ENCODE measurements at regions not wholly inside any gene's neighbourhood (a gene's known extent, or its start where the extent isn't known, plus 50 kb on each side); places are given as distances from the start of the nearest gene placed in this dataset.

GRCh38 chr3:66778777-66779176, 219.3 kb upstream of the KBTBD8 start:
- DNase-seq, result no peak
- peaks cover 4% of the 10 kb centered on the region for H3K4me1 Mint-ChIP-seq
- no peak overlapping the region for H3K4me3 Mint-ChIP-seq
- no peak overlapping the region for H3K27ac Mint-ChIP-seq
- ChIA-PET CTCF (no interaction called here), POLR2A (no interaction called here)
- no peaks in the 10 kb centered on the region for H3K36me3 Mint-ChIP-seq (ENCODE audit: low read depth)
- H3K27me3 Mint-ChIP-seq, result no peaks in the 10 kb centered on the region
- H3K9me3 Mint-ChIP-seq, result no peaks in the 10 kb centered on the region

- H3K4me3 Mint-ChIP-seq, result no peak overlapping the region
- no peaks in the 10 kb centered on the region for H3K27me3 Mint-ChIP-seq
- POLR2A ChIA-PET, result no interaction called here
- CTCF ChIA-PET, result no interaction called here
- no peaks in the 10 kb centered on the region for H3K36me3 Mint-ChIP-seq (ENCODE audit: low read depth)
- H3K9me3 Mint-ChIP-seq, result no peaks in the 10 kb centered on the region
- no peak for DNase-seq
- no peaks in the 10 kb centered on the region for H3K4me1 Mint-ChIP-seq
- H3K27ac Mint-ChIP-seq, result no peak overlapping the region
These were observed 212.8 kb upstream of the KBTBD8 start for GRCh38 chr3:66785191-66785909.

- no peak for DNase-seq
- H3K27me3 Mint-ChIP-seq, result no peaks in the 10 kb centered on the region
- no peak overlapping the region for H3K4me3 Mint-ChIP-seq
- ChIA-PET CTCF (no interaction called here), POLR2A (no interaction called here)
- no peaks in the 10 kb centered on the region for H3K36me3 Mint-ChIP-seq (ENCODE audit: low read depth)
- no peaks in the 10 kb centered on the region for H3K4me1 Mint-ChIP-seq
- no peaks in the 10 kb centered on the region for H3K9me3 Mint-ChIP-seq
- H3K27ac Mint-ChIP-seq, result no peak overlapping the region
These were observed 208.4 kb upstream of the KBTBD8 start for GRCh38 chr3:66789580-66790237.

GRCh38 chr3:66792086-66792485, 206.0 kb upstream of the KBTBD8 start:
- H3K9me3 Mint-ChIP-seq, result no peaks in the 10 kb centered on the region
- CTCF ChIA-PET, result no interaction called here
- H3K27ac Mint-ChIP-seq, result no peak overlapping the region
- H3K4me3 Mint-ChIP-seq, result no peak overlapping the region
- DNase-seq, result no peak
- POLR2A ChIA-PET, result no interaction called here
- peaks cover 2% of the 10 kb centered on the region for H3K27me3 Mint-ChIP-seq
- no peaks in the 10 kb centered on the region for H3K4me1 Mint-ChIP-seq
- no peaks in the 10 kb centered on the region for H3K36me3 Mint-ChIP-seq (ENCODE audit: low read depth)

- Mint-ChIP-seq H3K4me3 (no peak overlapping the region), H3K27ac (no peak overlapping the region), H3K4me1 (no peaks in the 10 kb centered on the region), H3K9me3 (no peaks in the 10 kb centered on the region), H3K36me3 (ENCODE audit: low read depth) (no peaks in the 10 kb centered on the region), H3K27me3 (peaks cover 3% of the 10 kb centered on the region)
- POLR2A ChIA-PET, result no interaction called here
- CTCF ChIA-PET, result no interaction called here
- no peak for DNase-seq
These were observed 202.7 kb upstream of the KBTBD8 start for GRCh38 chr3:66795365-66795764.

GRCh38 chr3:66796343-66796742, 201.8 kb upstream of the KBTBD8 start:
- no peak for DNase-seq
- ChIA-PET CTCF (no interaction called here), POLR2A (no interaction called here)
- Mint-ChIP-seq H3K9me3 (no peaks in the 10 kb centered on the region), H3K4me1 (no peaks in the 10 kb centered on the region), H3K27me3 (peaks cover 3% of the 10 kb centered on the region), H3K27ac (no peak overlapping the region), H3K36me3 (ENCODE audit: low read depth) (no peaks in the 10 kb centered on the region), H3K4me3 (no peak overlapping the region)

GRCh38 chr3:66797889-66798560, 200.1 kb upstream of the KBTBD8 start:
- Mint-ChIP-seq H3K4me1 (no peaks in the 10 kb centered on the region), H3K27ac (no peak overlapping the region), H3K36me3 (ENCODE audit: low read depth) (no peaks in the 10 kb centered on the region), H3K4me3 (no peak overlapping the region), H3K9me3 (no peaks in the 10 kb centered on the region), H3K27me3 (peaks cover 3% of the 10 kb centered on the region)
- POLR2A ChIA-PET, result no interaction called here
- no peak for DNase-seq
- CTCF ChIA-PET, result no interaction called here

- no peak overlapping the region for H3K4me3 Mint-ChIP-seq
- POLR2A ChIA-PET, result no interaction called here
- CTCF ChIA-PET, result no interaction called here
- H3K36me3 Mint-ChIP-seq (ENCODE audit: low read depth), result no peaks in the 10 kb centered on the region
- H3K27me3 Mint-ChIP-seq, result peaks cover 3% of the 10 kb centered on the region
- H3K27ac Mint-ChIP-seq, result no peak overlapping the region
- DNase-seq, result no peak
- H3K4me1 Mint-ChIP-seq, result no peaks in the 10 kb centered on the region
- no peaks in the 10 kb centered on the region for H3K9me3 Mint-ChIP-seq
These were observed 197.1 kb upstream of the KBTBD8 start for GRCh38 chr3:66800941-66801545.

GRCh38 chr3:66803206-66803605, 194.9 kb upstream of the KBTBD8 start:
- peaks cover 2% of the 10 kb centered on the region for H3K27me3 Mint-ChIP-seq
- ChIA-PET CTCF (interaction anchor here (0.5 to 1.7 kb wide), 5 partner anchors 12 to 526 kb away, joined by 3 to 5 read pairs (median 3); no protein-coding TSS in a partner anchor), POLR2A (no interaction called here)
- no peak for DNase-seq
- no peak overlapping the region for H3K4me3 Mint-ChIP-seq
- no peaks in the 10 kb centered on the region for H3K9me3 Mint-ChIP-seq
- no peaks in the 10 kb centered on the region for H3K4me1 Mint-ChIP-seq
- H3K27ac Mint-ChIP-seq, result no peak overlapping the region
- H3K36me3 Mint-ChIP-seq (ENCODE audit: low read depth), result no peaks in the 10 kb centered on the region

GRCh38 chr3:66803721-66804695, 194.1 kb upstream of the KBTBD8 start:
- no peak for DNase-seq
- Mint-ChIP-seq H3K27me3 (no peaks in the 10 kb centered on the region), H3K27ac (no peak overlapping the region), H3K9me3 (no peaks in the 10 kb centered on the region), H3K36me3 (ENCODE audit: low read depth) (no peaks in the 10 kb centered on the region), H3K4me1 (no peaks in the 10 kb centered on the region), H3K4me3 (no peak overlapping the region)
- CTCF ChIA-PET, result interaction anchor here (0.5 to 1.7 kb wide), 3 partner anchors 15 to 32 kb away, joined by 3 to 6 read pairs (median 5); no protein-coding TSS in a partner anchor
- POLR2A ChIA-PET, result no interaction called here

- H3K27ac Mint-ChIP-seq, result no peak overlapping the region
- DNase-seq, result no peak
- POLR2A ChIA-PET, result no interaction called here
These were observed 189.1 kb upstream of the KBTBD8 start for GRCh38 chr3:66808891-66809594.

GRCh38 chr3:66809595-66809958, 188.5 kb upstream of the KBTBD8 start:
- ChIA-PET CTCF (interaction anchor here (0.8 to 0.9 kb wide), 2 partner anchors 9 to 13 kb away, joined by 3 to 4 read pairs; no protein-coding TSS in a partner anchor), POLR2A (no interaction called here)
- no peaks in the 10 kb centered on the region for H3K36me3 Mint-ChIP-seq (ENCODE audit: low read depth)
- H3K27me3 Mint-ChIP-seq, result no peaks in the 10 kb centered on the region
- no peaks in the 10 kb centered on the region for H3K4me1 Mint-ChIP-seq
- H3K27ac Mint-ChIP-seq, result no peak overlapping the region
- no peak for DNase-seq
- no peaks in the 10 kb centered on the region for H3K9me3 Mint-ChIP-seq
- H3K4me3 Mint-ChIP-seq, result no peak overlapping the region

More at GRCh38 chr3:66808891-66809594, 189.1 kb upstream of the KBTBD8 start:
- no peaks in the 10 kb centered on the region for H3K36me3 Mint-ChIP-seq (ENCODE audit: low read depth)
- no peaks in the 10 kb centered on the region for H3K4me1 Mint-ChIP-seq
- no peaks in the 10 kb centered on the region for H3K27me3 Mint-ChIP-seq
- no peaks in the 10 kb centered on the region for H3K9me3 Mint-ChIP-seq
- H3K4me3 Mint-ChIP-seq, result no peak overlapping the region
- CTCF ChIA-PET, result interaction anchor here (1.1 kb wide), 1 partner anchor 14 kb away, joined by 3 read pairs; no protein-coding TSS in a partner anchor

Measured in activated CD4-positive, alpha-beta memory T cell treated with anti-CD3 and anti-CD28 coated beads, Interleukin-2, amount 10 ng/mL, durations not matched to agents 7 days and 5 days (primary cell).